Loucy (cell line): ENCODE measurements at regions not wholly inside any gene's neighbourhood (a gene's known extent, or its start where the extent isn't known, plus 50 kb on each side); places are given as distances from the start of the nearest gene placed in this dataset.

Source experiments
- H2AFZ ChIP-seq: fragments of 200-600 bp; sonication (generic); 2 replicates; pipeline ENCODE4 v1.6.0; 2016; ENCODE audit warnings: antibody characterized with exemption, mild to moderate bottlenecking, low read length, moderate library complexity
- H3F3A ChIP-seq: fragments of 200-600 bp; 2 replicates; pipeline ENCODE4 v1.6.0; 2016; ENCODE audit warnings: antibody characterized with exemption, low read depth, mild to moderate bottlenecking
- H3K27me3 ChIP-seq: fragments of 200-600 bp; sonication (generic); 2 replicates; pipeline ENCODE4 v1.6.1; 2014; ENCODE audit warnings: low read length, mild to moderate bottlenecking; ENCODE audit not compliant: insufficient read depth, poor library complexity, severe bottlenecking
- H3K36me3 ChIP-seq: fragments of 200-600 bp; sonication (generic); 2 replicates; pipeline ENCODE4 v1.6.1; 2016; ENCODE audit warnings: low read length; ENCODE audit not compliant: insufficient read depth
- H3K4me1 ChIP-seq: fragments of 200-600 bp; sonication (generic); 2 replicates; pipeline ENCODE4 v1.5.1; 2014; ENCODE audit warnings: low read length, mild to moderate bottlenecking; ENCODE audit not compliant: insufficient read depth, poor library complexity, severe bottlenecking
- H3K4me2 ChIP-seq: fragments of 200-600 bp; sonication (generic); 2 replicates; pipeline ENCODE4 v1.6.0; 2014; ENCODE audit warnings: antibody characterized with exemption, low read length, low read depth, mild to moderate bottlenecking; ENCODE audit not compliant: poor library complexity, severe bottlenecking
- H3K4me3 ChIP-seq: fragments of 200-600 bp; sonication (generic); 2 replicates; pipeline ENCODE4 v1.5.1; 2014; ENCODE audit warnings: low read length, mild to moderate bottlenecking, mixed read lengths; ENCODE audit not compliant: poor library complexity, severe bottlenecking
- H3K79me2 ChIP-seq: fragments of 200-600 bp; sonication (generic); 2 replicates; pipeline ENCODE4 v1.6.1; 2014; ENCODE audit warnings: low read length; ENCODE audit not compliant: insufficient read depth
- H3K9ac ChIP-seq: fragments of 200-600 bp; sonication (generic); 2 replicates; pipeline ENCODE4 v1.6.0; 2014; ENCODE audit warnings: mild to moderate bottlenecking, low read depth, low read length, moderate library complexity; ENCODE audit not compliant: poor library complexity, severe bottlenecking
- H3K9me2 ChIP-seq: fragments of 200-600 bp; sonication (generic); replicated peaks from 2 replicates; pipeline ENCODE4 v1.6.1; 2016; ENCODE audit warnings: low read depth, low read length, mixed read lengths
- H3K9me3 ChIP-seq: fragments of 200-600 bp; sonication (generic); 2 replicates; pipeline ENCODE4 v1.6.1; 2014; ENCODE audit warnings: mild to moderate bottlenecking, antibody characterized with exemption, low read length, low read depth; ENCODE audit not compliant: insufficient read depth
- H4K20me1 ChIP-seq: fragments of 200-600 bp; sonication (generic); 2 replicates; pipeline ENCODE4 v1.6.0; 2014; ENCODE audit warnings: antibody characterized with exemption, low read length, mild to moderate bottlenecking; ENCODE audit not compliant: insufficient read depth, poor library complexity, severe bottlenecking
- EZH2phosphoT487 ChIP-seq: fragments of 200-600 bp; IDR thresholded peaks from 2 replicates; pipeline ENCODE4 v1.6.1; 2018; ENCODE audit warnings: antibody characterized with exemption, mild to moderate bottlenecking, moderate library complexity, borderline replicate concordance
- TF ChIP-seq, protein P1 (sequence below): fragments of 200-600 bp; sonication (generic); conservative IDR thresholded peaks from 2 replicates; pipeline ENCODE4 v1.5.1; 2014; ENCODE audit warnings: mild to moderate bottlenecking, antibody characterized with exemption, low read length

DNA sequence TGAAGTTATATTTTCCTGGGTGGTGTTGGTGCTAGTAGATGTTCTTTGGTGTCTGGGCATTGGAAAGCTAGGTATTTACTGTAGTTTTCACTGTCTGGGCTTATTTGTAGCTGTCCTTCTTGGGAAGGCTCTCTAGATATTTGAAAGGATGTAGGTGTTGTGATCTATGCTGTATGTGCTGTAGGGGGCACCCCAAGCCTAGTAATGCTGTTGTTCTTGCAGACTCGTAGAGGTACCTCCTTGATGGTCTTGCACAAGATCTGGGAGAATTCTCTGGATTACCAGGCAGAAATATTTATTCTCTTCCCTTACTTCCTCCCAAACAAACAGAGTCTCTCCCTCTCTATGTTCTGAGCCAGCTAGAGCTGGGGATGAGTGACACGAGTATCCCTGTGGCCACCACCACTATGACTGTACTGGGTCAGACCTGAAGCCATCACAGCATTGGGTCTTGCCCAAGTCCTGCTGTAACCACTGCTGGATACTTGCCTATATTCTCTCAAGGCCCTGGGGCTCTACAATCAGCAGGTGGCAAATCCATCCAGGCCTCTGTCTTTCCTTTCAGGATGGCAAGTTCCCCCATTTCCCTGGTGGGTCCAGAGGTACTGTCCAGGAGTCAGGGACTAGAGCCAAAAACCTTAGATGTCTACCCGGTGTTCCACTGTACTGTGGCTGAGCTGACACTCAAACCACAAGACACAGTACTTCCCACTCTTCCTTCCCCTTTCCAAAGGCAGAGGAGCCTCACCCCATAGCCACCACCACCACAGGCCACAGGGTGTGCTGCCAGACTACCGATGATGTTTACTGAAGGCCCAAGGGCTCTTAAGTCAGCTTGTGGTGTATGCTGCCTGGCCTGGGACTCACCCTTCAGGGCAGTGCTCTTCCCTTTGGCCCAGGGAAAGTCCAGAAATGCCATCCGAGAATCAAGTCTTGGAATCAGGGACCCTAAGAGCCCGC lies 195.2 kb upstream of the DPPA4 start:
- no peaks in the 10 kb centered on the region for H3K9me3 ChIP-seq
- no peak overlapping the region for H3K9ac ChIP-seq
- H3K9me2 ChIP-seq: no peaks in the 10 kb centered on the region
- H2AFZ ChIP-seq: no peak overlapping the region
- H3K27me3 ChIP-seq: no peaks in the 10 kb centered on the region
- H3F3A ChIP-seq: no peaks in the 10 kb centered on the region
- no peaks in the 10 kb centered on the region for H3K79me2 ChIP-seq
- H4K20me1 ChIP-seq: no peaks in the 10 kb centered on the region
- no peak overlapping the region for H3K4me3 ChIP-seq
- TF ChIP-seq, protein P1, sequence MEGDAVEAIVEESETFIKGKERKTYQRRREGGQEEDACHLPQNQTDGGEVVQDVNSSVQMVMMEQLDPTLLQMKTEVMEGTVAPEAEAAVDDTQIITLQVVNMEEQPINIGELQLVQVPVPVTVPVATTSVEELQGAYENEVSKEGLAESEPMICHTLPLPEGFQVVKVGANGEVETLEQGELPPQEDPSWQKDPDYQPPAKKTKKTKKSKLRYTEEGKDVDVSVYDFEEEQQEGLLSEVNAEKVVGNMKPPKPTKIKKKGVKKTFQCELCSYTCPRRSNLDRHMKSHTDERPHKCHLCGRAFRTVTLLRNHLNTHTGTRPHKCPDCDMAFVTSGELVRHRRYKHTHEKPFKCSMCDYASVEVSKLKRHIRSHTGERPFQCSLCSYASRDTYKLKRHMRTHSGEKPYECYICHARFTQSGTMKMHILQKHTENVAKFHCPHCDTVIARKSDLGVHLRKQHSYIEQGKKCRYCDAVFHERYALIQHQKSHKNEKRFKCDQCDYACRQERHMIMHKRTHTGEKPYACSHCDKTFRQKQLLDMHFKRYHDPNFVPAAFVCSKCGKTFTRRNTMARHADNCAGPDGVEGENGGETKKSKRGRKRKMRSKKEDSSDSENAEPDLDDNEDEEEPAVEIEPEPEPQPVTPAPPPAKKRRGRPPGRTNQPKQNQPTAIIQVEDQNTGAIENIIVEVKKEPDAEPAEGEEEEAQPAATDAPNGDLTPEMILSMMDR: peak; percentile 72
- no peak for TF ChIP-seq EZH2phosphoT487
- no peaks in the 10 kb centered on the region for H3K36me3 ChIP-seq
- no peaks in the 10 kb centered on the region for H3K4me1 ChIP-seq
- H3K4me2 ChIP-seq: no peak overlapping the region

DNA sequence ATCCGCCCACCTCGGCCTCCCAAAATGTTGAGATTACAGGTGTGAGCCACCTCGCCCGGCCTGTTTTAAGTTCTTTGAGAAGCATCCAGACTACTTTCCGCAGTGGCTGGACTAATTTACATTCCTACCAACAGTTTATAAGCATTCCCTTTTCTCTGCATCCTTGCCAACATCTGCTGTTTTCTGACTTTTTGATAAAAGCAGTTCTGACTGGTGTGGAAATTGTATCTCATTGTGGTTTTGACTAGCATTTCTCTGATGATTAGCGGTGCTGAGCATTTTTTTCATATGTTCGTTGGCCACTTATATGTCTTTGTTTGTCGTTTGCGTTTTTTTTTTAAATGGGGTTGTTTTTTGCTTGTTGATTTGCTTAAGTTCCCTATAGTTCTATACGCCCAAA lies 208.4 kb upstream of the DPPA4 start:
- no peaks in the 10 kb centered on the region for H3K9me2 ChIP-seq
- H3K79me2 ChIP-seq: no peaks in the 10 kb centered on the region
- TF ChIP-seq EZH2phosphoT487: no peak
- TF ChIP-seq, protein P1: no peak
- H3K4me2 ChIP-seq: no peak overlapping the region
- no peaks in the 10 kb centered on the region for H3K36me3 ChIP-seq
- no peak overlapping the region for H3K9ac ChIP-seq
- H3K4me1 ChIP-seq: no peaks in the 10 kb centered on the region
- no peaks in the 10 kb centered on the region for H3K9me3 ChIP-seq
- H3K27me3 ChIP-seq: no peaks in the 10 kb centered on the region
- H3K4me3 ChIP-seq: no peak overlapping the region
- no peaks in the 10 kb centered on the region for H4K20me1 ChIP-seq
- no peak overlapping the region for H2AFZ ChIP-seq
- H3F3A ChIP-seq: no peaks in the 10 kb centered on the region

DNA sequence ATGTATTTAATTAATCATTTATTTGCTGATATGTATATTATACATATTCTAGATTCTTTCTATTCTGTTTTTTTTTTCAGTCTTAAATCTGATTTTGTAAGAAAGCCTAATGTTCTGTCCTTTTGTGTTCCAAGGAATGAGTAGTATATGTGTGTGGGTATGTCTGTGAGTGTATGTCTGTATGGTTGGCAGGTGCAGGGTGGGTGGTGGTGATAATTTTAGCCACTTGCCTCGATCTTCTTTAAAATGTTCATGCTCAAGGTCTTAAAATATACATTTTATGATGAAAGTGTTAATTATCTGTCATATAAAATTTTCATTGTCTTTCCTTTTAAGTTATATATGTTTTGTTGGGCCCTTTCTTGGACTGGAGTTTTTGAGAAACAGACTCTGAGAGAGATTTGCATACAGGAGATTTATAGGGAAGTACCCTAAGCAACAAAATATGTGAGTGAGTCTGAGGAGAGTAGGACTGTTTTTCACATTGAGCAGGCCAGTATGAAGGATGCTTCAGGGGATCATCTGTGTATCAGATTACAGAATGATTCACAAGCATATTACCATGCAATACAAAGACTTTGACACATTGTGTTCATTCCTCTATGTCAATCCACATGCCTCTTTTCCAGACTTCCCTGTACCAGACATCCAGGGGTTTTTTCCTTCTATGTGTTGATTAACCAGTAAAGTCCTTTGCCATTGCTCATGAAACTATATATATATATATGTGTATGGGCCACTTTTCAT lies 211.0 kb upstream of the DPPA4 start:
- no peaks in the 10 kb centered on the region for H3K36me3 ChIP-seq
- H3K79me2 ChIP-seq: no peaks in the 10 kb centered on the region
- no peak overlapping the region for H3K4me2 ChIP-seq
- no peaks in the 10 kb centered on the region for H4K20me1 ChIP-seq
- H3F3A ChIP-seq: no peaks in the 10 kb centered on the region
- H3K9me3 ChIP-seq: no peaks in the 10 kb centered on the region
- H2AFZ ChIP-seq: no peak overlapping the region
- no peaks in the 10 kb centered on the region for H3K4me1 ChIP-seq
- H3K9me2 ChIP-seq: no peaks in the 10 kb centered on the region
- H3K9ac ChIP-seq: no peak overlapping the region
- no peak for TF ChIP-seq EZH2phosphoT487
- TF ChIP-seq, protein P1: no peak
- no peak overlapping the region for H3K4me3 ChIP-seq
- no peaks in the 10 kb centered on the region for H3K27me3 ChIP-seq
